B cell (primary cell): ENCODE measurements at regions not wholly inside any gene's neighbourhood (a gene's known extent, or its start where the extent isn't known, plus 50 kb on each side); places are given as distances from the start of the nearest gene placed in this dataset.

Experiments
- CTCF ChIP-seq: fragments of 200-600 bp; IDR thresholded peaks from one replicate; pipeline ENCODE4 v1.8.0; 2022; ENCODE audit warnings: antibody characterized with exemption, mild to moderate bottlenecking
- EZH2 ChIP-seq: IDR thresholded peaks from 2 replicates; pipeline ENCODE4 v1.6.1; 2012; ENCODE audit warnings: borderline replicate concordance, low read depth, mild to moderate bottlenecking, moderate library complexity, low read length; ENCODE audit not compliant: insufficient read depth, poor library complexity, severe bottlenecking

- TF ChIP-seq CTCF (no peak), EZH2 (no peak)
Measured at GRCh38 chr3:103055021-103055520, 620.3 kb downstream of the ZPLD1 start.
